ENCODE measurements at regions not wholly inside any gene's neighbourhood (a gene's known extent, or its start where the extent isn't known, plus 50 kb on each side); places are given as distances from the start of the nearest gene placed in this dataset.
A peak's percentile ranks its signal among the peaks of the same experiment; 100 is the strongest.

DNA sequence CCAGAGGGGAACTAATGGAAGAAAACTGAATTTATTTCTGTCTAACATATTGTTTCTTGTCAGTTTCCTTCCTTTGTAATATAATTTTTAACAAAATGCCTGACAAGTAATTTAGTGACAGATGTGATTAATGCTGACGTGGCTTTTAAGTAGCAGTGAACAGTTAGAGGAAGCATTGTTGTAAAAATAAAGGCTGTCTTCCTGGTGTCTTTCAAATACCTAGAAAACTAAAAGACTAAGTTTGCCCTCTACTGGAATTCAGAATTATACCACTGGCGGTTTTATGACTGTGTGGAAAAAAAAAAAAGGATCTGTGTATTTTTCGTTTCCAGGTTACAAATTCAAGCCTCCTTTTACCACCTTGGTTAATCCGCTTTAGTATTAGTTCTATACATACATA is 217.1 kb upstream of the DPP6 start:
- Mint-ChIP-seq H3K27me3 (no peaks in the 10 kb centered on the region), H3K4me3 (no peak overlapping the region), H3K27ac (no peak overlapping the region), H3K9me3 (no peaks in the 10 kb centered on the region), H3K4me1 (no peaks in the 10 kb centered on the region)
- ATAC-seq (no peak), DNase-seq (no peak)

DNA sequence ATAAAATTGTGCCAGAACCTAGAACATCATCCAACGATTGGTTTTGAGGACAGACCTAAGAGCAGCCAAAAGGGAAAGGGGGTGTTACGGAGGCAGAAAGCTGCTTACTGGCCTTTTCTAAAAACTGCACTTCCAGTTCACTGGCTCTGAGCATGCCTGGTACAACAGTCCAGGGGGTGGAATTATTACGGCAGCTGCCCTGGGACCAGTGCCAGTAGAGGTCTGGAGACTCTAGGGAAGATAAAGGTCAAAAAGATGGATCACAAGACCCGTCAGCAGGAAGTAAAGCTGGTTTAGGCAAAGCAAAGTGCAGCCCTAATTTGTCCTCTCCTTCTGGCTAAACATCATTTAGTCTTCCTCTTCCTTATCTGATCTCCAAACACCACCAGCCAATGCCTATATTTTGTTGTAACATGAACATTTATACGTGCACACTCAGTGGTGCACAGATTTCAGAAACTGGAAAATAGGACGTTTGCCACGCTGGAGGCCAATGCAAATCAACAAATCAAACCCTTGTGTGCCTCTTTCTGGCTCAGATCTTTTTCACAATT is 216.4 kb upstream of the DPP6 start:
- ATAC-seq (no peak), DNase-seq (no peak)
- Mint-ChIP-seq H3K4me3 (no peak overlapping the region), H3K27me3 (no peaks in the 10 kb centered on the region), H3K27ac (no peak overlapping the region), H3K9me3 (no peaks in the 10 kb centered on the region), H3K4me1 (no peaks in the 10 kb centered on the region)

DNA sequence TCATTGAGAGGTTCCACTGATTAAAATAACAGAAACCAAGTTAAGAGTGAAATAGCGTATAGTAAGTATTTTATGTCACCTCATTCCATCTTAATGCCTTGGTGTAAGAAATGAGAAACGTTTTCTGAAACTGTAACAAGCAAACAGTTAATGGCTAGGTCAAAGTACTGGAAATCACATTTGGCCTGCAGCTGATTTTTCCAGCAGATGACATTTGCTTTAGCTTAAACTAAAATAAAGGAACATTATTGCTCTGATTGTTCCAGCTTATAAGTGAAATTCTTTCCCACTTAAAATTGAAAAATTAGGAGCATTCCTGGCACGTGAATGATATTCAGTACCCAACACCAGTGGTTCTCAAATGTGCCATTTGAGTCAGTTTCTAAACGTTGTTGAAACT is 213.6 kb upstream of the DPP6 start:
- DNase-seq (no peak), ATAC-seq (no peak)
- H3K9me3 Mint-ChIP-seq = peaks cover 8% of the 10 kb centered on the region in 2 donors
- H3K4me1 Mint-ChIP-seq = no peaks in the 10 kb centered on the region
- no peaks in the 10 kb centered on the region for H3K27me3 Mint-ChIP-seq
- H3K27ac Mint-ChIP-seq = no peak overlapping the region
- H3K4me3 Mint-ChIP-seq = no peak overlapping the region

DNA sequence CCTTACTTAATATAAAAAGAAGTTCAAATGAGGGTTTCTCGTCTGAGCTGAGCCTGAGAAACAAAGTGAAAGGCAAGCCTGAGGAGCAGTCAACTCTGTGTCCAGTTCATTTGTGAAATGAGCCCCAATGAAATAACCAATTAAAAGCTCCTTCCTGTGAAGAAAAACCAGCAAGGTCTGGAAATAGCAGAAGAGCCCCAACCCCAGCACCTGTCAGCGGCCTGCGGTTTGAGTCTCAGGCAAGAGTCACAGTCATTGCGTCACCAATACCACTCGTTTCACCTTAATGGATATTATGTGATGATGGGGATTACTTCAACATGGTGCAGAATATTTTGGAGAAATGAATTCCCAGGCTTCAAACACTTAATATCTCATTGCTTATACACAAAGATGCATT is 211.3 kb upstream of the DPP6 start:
- Mint-ChIP-seq H3K4me1 (no peaks in the 10 kb centered on the region), H3K27ac (no peak overlapping the region), H3K9me3 (peaks cover 14 to 15% of the 10 kb centered on the region in 2 donors), H3K27me3 (no peaks in the 10 kb centered on the region), H3K4me3 (no peak overlapping the region)
- ATAC-seq (no peak), DNase-seq (no peak)

DNA sequence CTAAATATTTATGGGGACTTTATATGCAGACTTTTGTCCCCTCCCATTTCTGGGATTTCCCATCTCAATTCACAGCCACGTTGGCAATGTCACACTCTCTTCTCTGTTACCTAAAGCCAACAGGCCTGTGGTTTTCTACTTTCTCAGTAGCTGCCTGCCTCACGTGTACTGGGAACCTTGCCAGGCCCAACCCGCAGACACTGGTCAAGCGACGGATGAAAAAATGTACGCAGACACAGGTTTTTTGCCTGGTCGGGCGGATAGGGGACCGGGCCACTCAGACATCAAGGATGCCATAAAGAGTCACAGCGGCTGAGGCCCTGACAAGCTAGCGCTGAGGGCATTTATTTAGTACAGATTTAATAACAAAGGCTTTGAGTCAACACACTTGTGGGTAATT is 204.4 kb upstream of the DPP6 start:
- no peak overlapping the region for H3K4me3 Mint-ChIP-seq
- H3K9me3 Mint-ChIP-seq = peaks cover 34 to 43% of the 10 kb centered on the region in 2 donors
- no peak overlapping the region for H3K27ac Mint-ChIP-seq
- ATAC-seq (no peak), DNase-seq (no peak)
- no peaks in the 10 kb centered on the region for H3K27me3 Mint-ChIP-seq
- H3K4me1 Mint-ChIP-seq = no peaks in the 10 kb centered on the region

DNA sequence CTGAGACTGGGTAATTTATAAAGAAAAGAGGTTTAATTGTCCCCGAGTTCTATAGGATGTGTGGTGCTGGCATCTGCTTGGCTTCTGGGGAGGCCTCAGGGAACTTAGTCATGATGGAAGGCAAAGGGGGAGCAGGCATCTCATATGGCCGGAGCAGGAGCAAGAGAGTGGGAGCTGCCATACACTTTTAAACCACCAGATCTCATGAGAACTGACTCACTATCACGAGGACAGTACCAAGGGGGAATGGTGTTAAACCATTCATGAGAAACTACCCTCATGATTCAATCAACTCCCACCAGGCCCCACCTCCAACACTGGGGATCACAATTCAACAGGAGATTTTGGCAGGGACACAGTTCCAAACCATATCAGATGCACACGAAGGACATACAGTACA is 199.9 kb upstream of the DPP6 start:
- DNase-seq (no peak), ATAC-seq (no peak)
- Mint-ChIP-seq H3K4me3 (no peak overlapping the region), H3K27ac (no peak overlapping the region), H3K9me3 (peaks cover 13 to 29% of the 10 kb centered on the region in 2 donors), H3K4me1 (no peaks in the 10 kb centered on the region), H3K27me3 (no peaks in the 10 kb centered on the region)

DNA sequence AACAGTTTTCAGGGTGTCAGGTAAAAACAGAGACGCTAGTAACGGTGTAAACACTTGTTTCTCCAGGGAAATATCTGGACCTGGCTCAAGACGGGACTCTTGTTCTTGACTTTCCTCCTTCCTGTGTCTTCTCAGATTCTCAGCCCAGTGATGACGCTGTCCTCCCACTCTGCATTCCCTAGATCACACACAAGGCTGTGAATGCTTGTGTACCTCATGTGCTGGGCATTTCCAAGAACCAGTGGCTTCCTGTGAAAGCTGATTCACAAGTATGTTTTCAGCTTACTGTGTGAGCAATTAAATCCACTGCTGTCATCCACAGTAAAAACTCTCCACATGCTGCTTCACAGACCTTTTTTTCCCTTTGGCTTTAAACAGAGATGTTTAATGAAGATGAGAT is 193.8 kb upstream of the DPP6 start:
- no peaks in the 10 kb centered on the region for H3K27me3 Mint-ChIP-seq
- no peak for ATAC-seq

DNA sequence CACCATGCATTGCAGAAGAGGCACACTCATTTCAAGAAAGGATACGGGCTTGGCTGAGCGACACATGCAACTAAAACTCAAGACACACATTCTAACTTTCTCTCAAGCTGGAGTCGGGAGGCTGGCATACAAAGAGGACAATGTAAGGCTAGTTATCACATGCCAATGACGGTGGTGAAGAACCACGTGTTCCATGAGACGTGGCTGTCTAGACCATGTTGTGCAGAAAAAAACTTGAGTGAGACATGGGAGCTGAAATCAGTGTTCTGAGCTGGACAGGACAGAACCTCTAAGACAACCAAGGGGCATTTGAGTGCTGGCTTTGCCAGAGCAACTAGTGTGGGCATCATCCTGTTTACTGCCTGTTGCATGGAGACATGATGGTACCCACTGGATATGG is 193.0 kb upstream of the DPP6 start:
- no peaks in the 10 kb centered on the region for H3K27me3 Mint-ChIP-seq
- DNase-seq = no peak

More for the DNA sequence above, 193.8 kb upstream of the DPP6 start:
- Mint-ChIP-seq H3K27ac (no peak overlapping the region), H3K4me3 (no peak overlapping the region), H3K4me1 (no peaks in the 10 kb centered on the region), H3K9me3 (peaks cover 4 to 28% of the 10 kb centered on the region in 2 donors)
- no peak for DNase-seq

DNA sequence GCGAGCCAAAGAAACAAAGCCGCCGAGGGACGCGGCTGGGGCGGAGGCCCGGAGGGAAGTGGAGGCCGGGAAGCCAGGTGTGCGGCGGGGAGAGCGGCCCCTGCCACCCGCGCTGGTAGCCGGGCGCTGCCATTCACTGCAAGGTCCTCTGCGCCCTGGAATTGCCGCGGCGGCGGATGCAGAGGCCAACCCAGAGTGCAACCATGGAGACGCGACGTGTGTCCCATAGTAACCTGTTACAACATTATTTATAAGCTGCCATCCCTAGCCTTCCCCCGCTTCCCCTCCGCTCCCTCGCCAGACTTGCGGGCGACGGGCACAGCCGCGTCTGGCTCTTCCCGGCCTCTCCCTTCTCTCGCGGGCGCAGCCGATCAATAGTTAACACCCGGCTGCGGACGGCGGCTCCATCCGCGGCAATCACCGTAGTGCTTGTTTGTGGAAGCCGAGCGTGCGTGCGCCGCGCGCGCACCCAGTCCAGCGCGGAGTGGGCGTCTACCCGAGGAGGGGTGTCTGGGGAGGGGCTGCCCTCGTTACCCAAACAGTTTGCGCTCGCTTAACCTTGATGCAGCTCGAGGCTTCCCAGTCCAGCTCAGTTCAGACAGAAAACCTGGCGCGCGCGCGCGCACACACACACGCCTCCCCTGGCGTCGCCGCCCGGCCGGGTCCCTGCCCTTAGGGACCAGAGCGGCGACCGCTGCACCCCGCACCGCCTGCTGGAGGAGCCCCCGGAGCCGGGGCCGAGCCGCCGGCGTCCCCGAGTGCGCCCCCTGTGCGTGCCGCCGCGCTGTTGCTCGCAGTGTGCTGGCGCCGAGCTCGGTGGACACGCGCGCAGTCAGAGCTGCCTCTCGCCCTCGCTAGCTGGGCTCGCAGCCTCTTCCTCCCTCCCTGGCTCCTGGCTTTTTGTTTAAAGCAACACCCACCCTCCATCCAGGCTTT is 165.4 kb upstream of the DPP6 start:
- Mint-ChIP-seq H3K27me3 (peaks cover 48% of the 10 kb centered on the region), H3K9me3 (peaks cover 0 to 7% of the 10 kb centered on the region in 2 donors), H3K27ac (no peak overlapping the region), H3K4me1 (peaks cover 5% of the 10 kb centered on the region), H3K4me3 (no peak overlapping the region)
- ATAC-seq = no peak
- DNase-seq = no peak

More for the DNA sequence above, 193.0 kb upstream of the DPP6 start:
- H3K9me3 Mint-ChIP-seq = peaks cover 8 to 34% of the 10 kb centered on the region in 2 donors
- H3K4me1 Mint-ChIP-seq = no peaks in the 10 kb centered on the region
- ATAC-seq = no peak
- H3K4me3 Mint-ChIP-seq = no peak overlapping the region
- no peak overlapping the region for H3K27ac Mint-ChIP-seq

DNA sequence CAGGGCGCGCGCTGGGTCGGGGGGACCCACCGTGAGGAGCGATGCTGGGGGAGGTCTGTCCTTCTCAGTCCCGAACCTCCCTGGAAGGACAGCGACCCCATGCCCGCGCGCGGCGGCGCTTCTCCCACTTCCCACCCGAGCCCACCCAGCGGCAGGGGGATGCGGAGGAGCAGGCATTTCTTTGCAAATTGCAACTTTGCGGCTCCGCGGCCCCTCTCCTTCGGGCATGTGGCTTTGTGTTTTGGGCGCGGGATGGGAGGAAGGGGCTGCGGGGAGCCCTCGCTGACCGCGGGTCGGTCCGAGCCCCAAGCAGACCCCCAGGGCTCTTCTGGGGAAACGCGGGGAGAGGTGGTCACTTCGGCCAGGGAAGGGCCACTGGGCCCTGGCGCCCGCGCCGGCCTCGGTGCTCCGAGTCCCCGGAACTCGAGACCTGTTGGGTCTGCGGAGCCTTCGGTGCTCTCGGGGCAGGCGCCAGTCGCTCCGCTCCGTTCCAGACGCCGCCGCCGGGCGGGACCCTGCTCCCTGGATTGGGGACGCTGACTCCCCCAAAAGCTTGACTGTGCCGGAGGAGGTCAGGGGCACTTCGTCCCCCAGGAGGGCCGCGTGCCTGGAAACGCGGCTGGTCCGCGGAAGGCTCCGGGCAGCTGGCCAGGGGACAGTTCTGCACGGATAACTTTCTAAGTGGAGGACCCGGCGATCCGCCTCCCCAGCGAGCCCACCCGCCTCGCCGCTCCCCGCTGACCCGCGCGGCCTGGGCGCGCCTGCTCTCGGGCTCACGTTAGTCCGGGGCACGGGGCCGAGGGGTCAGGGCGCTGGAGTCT is 164.2 kb upstream of the DPP6 start:
- DNase-seq (no peak), ATAC-seq (no peak)
- Mint-ChIP-seq H3K4me1 (peaks cover 5% of the 10 kb centered on the region), H3K27me3 (peaks cover 48% of the 10 kb centered on the region), H3K4me3 (no peak overlapping the region), H3K9me3 (peaks cover 0 to 7% of the 10 kb centered on the region in 2 donors), H3K27ac (peak overlapping the region in 1 of 2 donors; percentile 63)

DNA sequence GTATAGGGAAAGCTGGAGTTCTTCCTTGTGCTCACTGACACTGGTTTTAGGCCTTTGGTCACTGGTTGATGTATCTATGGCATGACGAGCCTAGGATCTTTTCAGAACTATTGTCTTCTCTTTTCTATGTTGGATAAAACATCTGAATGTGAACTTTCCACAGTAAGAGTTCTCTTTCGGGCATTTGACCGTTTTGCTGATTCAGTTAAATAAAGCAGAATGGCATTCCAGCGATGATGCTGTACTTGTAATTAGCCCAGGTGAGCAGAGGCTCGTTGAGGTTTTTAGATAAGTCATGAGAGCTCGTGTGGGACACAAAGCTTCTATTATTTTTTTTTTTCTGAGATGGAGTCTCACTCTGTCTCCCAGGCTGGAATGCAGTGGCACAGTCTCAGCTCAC is 160.2 kb upstream of the DPP6 start:
- H3K27ac Mint-ChIP-seq = no peak overlapping the region
- H3K4me1 Mint-ChIP-seq = no peaks in the 10 kb centered on the region
- DNase-seq (no peak), ATAC-seq (no peak)
- no peaks in the 10 kb centered on the region for H3K9me3 Mint-ChIP-seq
- peaks cover 28% of the 10 kb centered on the region for H3K27me3 Mint-ChIP-seq
- no peak overlapping the region for H3K4me3 Mint-ChIP-seq

DNA sequence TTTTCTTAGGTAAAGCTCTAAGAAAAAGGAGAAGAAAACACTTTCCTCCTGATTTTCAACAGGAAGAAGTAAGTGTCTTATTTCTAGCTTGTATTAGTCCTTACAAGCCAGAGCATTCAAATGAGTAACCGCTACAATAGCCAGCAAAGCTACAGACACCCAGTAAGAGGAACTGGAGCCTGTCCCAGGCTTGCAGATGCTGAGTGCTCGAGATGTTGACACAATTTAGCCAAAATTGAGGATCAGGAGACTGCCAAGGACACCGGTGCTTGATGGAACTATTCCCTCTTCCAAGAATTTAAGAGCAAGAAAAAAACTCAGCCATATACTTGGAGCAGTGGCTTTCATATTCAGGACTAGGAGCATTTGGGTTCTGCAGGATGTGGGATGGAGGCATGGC is 149.3 kb upstream of the DPP6 start:
- DNase-seq = no peak
- no peak overlapping the region for H3K27ac Mint-ChIP-seq
- no peak overlapping the region for H3K4me3 Mint-ChIP-seq
- ATAC-seq = no peak
- no peaks in the 10 kb centered on the region for H3K4me1 Mint-ChIP-seq
- no peaks in the 10 kb centered on the region for H3K27me3 Mint-ChIP-seq
- H3K9me3 Mint-ChIP-seq = peaks cover 11 to 28% of the 10 kb centered on the region in 2 donors

DNA sequence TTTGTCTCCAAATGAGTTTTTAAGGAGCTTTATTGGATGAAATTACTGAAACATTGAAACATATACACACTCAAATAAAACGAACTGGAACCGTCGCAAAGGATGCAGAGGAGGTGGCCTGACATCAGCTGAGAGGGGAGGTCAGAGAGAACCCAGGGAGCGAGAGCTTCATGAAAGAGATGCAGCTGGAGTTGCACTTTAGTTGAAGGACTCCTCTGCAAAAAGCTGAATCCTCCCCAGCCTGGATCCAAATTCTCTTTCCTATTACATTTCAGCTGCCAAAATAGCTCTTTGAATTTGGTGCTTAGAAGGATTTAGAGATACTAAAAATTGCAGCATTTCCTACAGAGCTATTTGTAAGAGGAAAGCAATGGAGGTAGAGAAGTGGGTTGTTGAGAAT is 140.0 kb upstream of the DPP6 start:
- Mint-ChIP-seq H3K9me3 (peaks cover 4 to 12% of the 10 kb centered on the region in 2 donors), H3K4me3 (no peak overlapping the region), H3K27ac (no peak overlapping the region), H3K4me1 (no peaks in the 10 kb centered on the region), H3K27me3 (no peaks in the 10 kb centered on the region)
- ATAC-seq = no peak
- no peak for DNase-seq

DNA sequence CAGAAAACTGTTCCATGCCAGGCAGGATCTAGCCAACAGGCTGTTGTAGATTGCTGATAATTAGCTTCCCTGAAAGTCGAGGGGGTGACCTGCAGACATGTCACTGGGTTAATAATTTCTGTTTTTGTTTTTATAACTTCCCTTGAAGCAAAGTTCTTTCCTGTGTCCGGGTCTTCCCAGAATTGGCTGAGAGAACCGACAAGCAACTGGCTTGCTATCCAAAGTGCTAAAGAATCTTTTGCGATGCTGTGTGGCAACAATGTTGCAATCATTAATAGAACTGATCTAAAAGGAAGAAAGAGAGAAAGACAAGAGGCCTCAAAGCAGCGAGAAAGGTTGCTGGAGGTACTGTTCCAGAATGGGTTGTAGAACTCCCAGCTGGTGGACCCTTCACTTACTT is 132.1 kb upstream of the DPP6 start:
- DNase-seq (no peak), ATAC-seq (no peak)
- Mint-ChIP-seq H3K9me3 (peaks cover 11 to 17% of the 10 kb centered on the region in 2 donors), H3K27me3 (no peaks in the 10 kb centered on the region), H3K4me1 (no peaks in the 10 kb centered on the region), H3K27ac (no peak overlapping the region), H3K4me3 (no peak overlapping the region)

DNA sequence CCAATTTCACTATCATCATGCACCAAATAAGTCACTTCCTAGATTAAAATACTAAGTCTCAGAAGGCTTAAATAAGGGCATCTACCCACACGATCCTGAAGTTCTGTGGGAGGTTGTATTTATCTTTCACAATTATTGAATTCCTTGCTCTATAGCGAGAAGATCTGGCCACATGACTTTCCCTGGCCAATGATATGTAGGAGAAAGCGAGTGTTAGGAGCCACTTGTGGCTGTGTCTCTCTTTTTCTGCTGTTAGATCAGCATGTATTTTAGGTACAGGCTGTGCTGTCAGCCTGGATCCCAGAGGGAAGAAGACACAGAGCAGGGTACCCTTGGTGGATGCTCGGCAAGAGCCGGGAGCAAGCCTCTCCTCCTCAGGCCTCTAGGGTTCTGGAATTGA is 131.3 kb upstream of the DPP6 start:
- H3K27ac Mint-ChIP-seq = no peak overlapping the region

DNA sequence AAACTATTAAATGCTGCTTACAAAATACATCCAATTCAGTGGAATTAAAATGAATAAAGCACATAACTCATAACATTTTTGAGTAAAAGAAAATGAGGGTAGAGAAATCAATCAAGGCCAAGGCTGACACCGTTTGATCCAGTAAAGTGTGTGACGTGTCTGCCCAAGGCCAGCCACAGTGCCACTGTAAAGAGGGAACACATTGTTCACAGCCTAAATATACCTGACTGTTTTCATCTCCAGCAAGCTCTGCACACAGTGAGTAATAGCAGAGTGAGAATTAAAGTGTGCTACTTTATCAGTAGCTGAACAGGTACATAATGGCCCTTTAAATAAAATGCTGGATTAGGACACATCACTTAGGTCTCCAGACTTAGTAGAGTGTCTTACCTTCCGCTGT is 130.8 kb upstream of the DPP6 start:
- Mint-ChIP-seq H3K4me3 (no peak overlapping the region), H3K27me3 (no peaks in the 10 kb centered on the region), H3K27ac (no peak overlapping the region), H3K4me1 (no peaks in the 10 kb centered on the region), H3K9me3 (peaks cover 17 to 26% of the 10 kb centered on the region in 2 donors)
- ATAC-seq (no peak), DNase-seq (no peak)

More for the DNA sequence above, 131.3 kb upstream of the DPP6 start:
- peaks cover 12 to 21% of the 10 kb centered on the region in 2 donors for H3K9me3 Mint-ChIP-seq
- DNase-seq (no peak), ATAC-seq (no peak)
- H3K27me3 Mint-ChIP-seq = no peaks in the 10 kb centered on the region
- no peak overlapping the region for H3K4me3 Mint-ChIP-seq
- no peaks in the 10 kb centered on the region for H3K4me1 Mint-ChIP-seq
